GM12878 (cell line): ENCODE measurements at regions not wholly inside any gene's neighbourhood (a gene's known extent, or its start where the extent isn't known, plus 50 kb on each side); places are given as distances from the start of the nearest gene placed in this dataset.

Experiments used
- ATAC-seq: fragments of 200-7000 bp; cut with Tn5 transposase; 3 replicates; pipeline ENCODE4 v1.9.1; 2020; ENCODE audit warnings: mild to moderate bottlenecking, moderate library complexity
- BruUV-seq: library from RNA; stranded (reverse); fragments of 400-500 nt; replicated peaks from 2 replicates; lab custom pipeline; 2021; lab: Mats Ljungman, UMichigan
- CTCF ChIA-PET: fragments of 300-600 bp; sonication (Branson Sonifier 250); formaldehyde crosslinking; extraction: SDS; loops from one replicate; lab custom pipeline; 2021; ENCODE audit warnings: inconsistent platforms; lab: Yijun Ruan, JAX
- POLR2A ChIA-PET: fragments of 350-600 bp; formaldehyde crosslinking; extraction: SDS; loops from one replicate; lab custom pipeline; 2021; ENCODE audit warnings: inconsistent platforms; lab: Charles Lee
- RAD21 ChIA-PET: fragments of 300-600 bp; sonication (Branson Sonifier 250); formaldehyde crosslinking; loops from one replicate; lab custom pipeline; 2023; ENCODE audit warnings: antibody characterized with exemption; ENCODE audit not compliant: unreplicated experiment; lab: Charles Lee
- SMC1A ChIA-PET: fragments of 300-600 bp; sonication (Branson Sonifier 250); formaldehyde crosslinking; loops from one replicate; lab custom pipeline; 2023; ENCODE audit not compliant: unreplicated experiment, uncharacterized antibody; lab: Charles Lee
- DNase-seq: peaks from one replicate; pipeline ENCODE4 v3.0.0-alpha.2; 2011; ENCODE audit warnings: low read depth, low spot score
- FAIRE-seq: peaks from 3 replicates; lab custom pipeline; 2011; peaks lifted over from hg19 to GRCh38; lab: Jason Lieb, UNC
- H2AFZ ChIP-seq: 2 replicates; pipeline ENCODE4 v1.6.0; 2011; ENCODE audit warnings: low read depth, low read length, control low read depth; ENCODE audit not compliant: control insufficient read depth
- H3K27ac ChIP-seq: 2 replicates; pipeline ENCODE4 v1.5.1; 2011; ENCODE audit warnings: control low read depth; ENCODE audit not compliant: control insufficient read depth, insufficient read depth
- H3K27me3 ChIP-seq, 2 experiments: replicated peaks in 1 of 2; 2 replicates each; pipeline versions ENCODE4 v1.6.0 to v1.6.1; 2011; ENCODE audit warnings: low read length in 1 of 2; ENCODE audit not compliant: control insufficient read depth in 2 of 2, insufficient read depth in 2 of 2
- H3K36me3 ChIP-seq, 2 experiments: 2 replicates each; pipeline ENCODE4 v1.5.1; 2011; ENCODE audit warnings: low read length in 1 of 2; ENCODE audit not compliant: control insufficient read depth in 2 of 2, insufficient read depth in 2 of 2
- H3K4me1 ChIP-seq: 2 replicates; pipeline ENCODE4 v1.6.1; 2011; ENCODE audit warnings: mild to moderate bottlenecking, low read length, moderate library complexity, mixed read lengths; ENCODE audit not compliant: control insufficient read depth, insufficient read depth
- H3K4me2 ChIP-seq: 2 replicates; pipeline ENCODE4 v1.6.0; 2011; ENCODE audit warnings: control low read depth; ENCODE audit not compliant: control insufficient read depth, insufficient read depth
- H3K4me3 ChIP-seq: fragments of 200-600 bp; sonication (generic); 2 replicates; pipeline ENCODE4 v1.5.1; 2016
- H3K79me2 ChIP-seq: 2 replicates; pipeline ENCODE4 v1.6.0; 2011; ENCODE audit warnings: low read length; ENCODE audit not compliant: control insufficient read depth, insufficient read depth
- H3K9ac ChIP-seq: 2 replicates; pipeline ENCODE4 v1.8.0; 2011; ENCODE audit warnings: low read length, control low read depth, mixed read lengths; ENCODE audit not compliant: control insufficient read depth, insufficient read depth
- H3K9me3 ChIP-seq: replicated peaks from 3 replicates; pipeline ENCODE4 v1.5.1; 2011; ENCODE audit warnings: mild to moderate bottlenecking, low read length; ENCODE audit not compliant: control insufficient read depth, insufficient read depth
- H4K20me1 ChIP-seq: 2 replicates; pipeline ENCODE4 v1.6.0; 2011; ENCODE audit not compliant: control insufficient read depth, insufficient read depth
- HDGF ChIP-seq: fragments of 450-650 bp; IDR thresholded peaks from 2 replicates; pipeline ENCODE4 v1.6.1; 2016; ENCODE audit warnings: antibody characterized with exemption
- JUNB ChIP-seq: IDR thresholded peaks from 2 replicates; pipeline ENCODE4 v1.6.1; 2016; ENCODE audit warnings: antibody characterized with exemption, mild to moderate bottlenecking
- KDM1A ChIP-seq: fragments of 200-600 bp; sonication (generic); IDR thresholded peaks from 2 replicates; pipeline ENCODE4 v1.6.1; 2016; ENCODE audit warnings: borderline replicate concordance
- KLF5 ChIP-seq: fragments of 450-650 bp; IDR thresholded peaks from 2 replicates; pipeline ENCODE4 v1.6.1; 2014; ENCODE audit warnings: mild to moderate bottlenecking; ENCODE audit not compliant: partially characterized antibody
- MAX ChIP-seq: IDR thresholded peaks from 2 replicates; pipeline ENCODE4 v1.6.1; 2012; ENCODE audit warnings: low read depth, low read length, improper control_type of control experiment
- MXI1 ChIP-seq: fragments of 150-350 bp; IDR thresholded peaks from 2 replicates; pipeline ENCODE4 v1.6.1; 2011; ENCODE audit warnings: low read depth, mild to moderate bottlenecking, inconsistent platforms, low read length, improper control_type of control experiment
- MYB ChIP-seq: fragments of 150-350 bp; IDR thresholded peaks from 2 replicates; pipeline ENCODE4 v1.6.1; 2014; ENCODE audit warnings: mild to moderate bottlenecking, low read depth, low read length, borderline replicate concordance
- PAX8 ChIP-seq: fragments of 450-650 bp; IDR thresholded peaks from 2 replicates; pipeline ENCODE4 v1.6.1; 2017; ENCODE audit warnings: mild to moderate bottlenecking, moderate library complexity
- PBX3 ChIP-seq: IDR thresholded peaks from 2 replicates; pipeline ENCODE4 v1.6.1; 2011; ENCODE audit warnings: mild to moderate bottlenecking, low read depth, low read length, moderate library complexity; ENCODE audit not compliant: insufficient replicate concordance
- RBBP5 ChIP-seq: fragments of 200-600 bp; sonication (generic); conservative IDR thresholded peaks from 2 replicates; pipeline ENCODE4 v1.6.1; 2016
- RELA ChIP-seq: fragments of 450-650 bp; IDR thresholded peaks from 2 replicates; pipeline ENCODE4 v1.8.0; 2014; ENCODE audit warnings: borderline replicate concordance; ENCODE audit not compliant: partially characterized antibody
- SMAD5 ChIP-seq: IDR thresholded peaks from 2 replicates; pipeline ENCODE4 v1.6.1; 2016; ENCODE audit warnings: antibody characterized with exemption, low read depth
- SMARCA5 ChIP-seq: fragments of 450-650 bp; IDR thresholded peaks from 2 replicates; pipeline ENCODE4 v1.6.1; 2017; ENCODE audit warnings: mild to moderate bottlenecking
- WGBS: methylation state at CpG from one replicate; pipeline ENCODE4 v1.1.6; 2016; ENCODE audit warnings: low lambda C conversion rate; ENCODE audit not compliant: insufficient replicate concordance, insufficient coverage; ENCODE audit errors: missing lambda C conversion rate; 5-methylcytosine and 5-hydroxymethylcytosine counted together
- in situ Hi-C: fragments of 300-500 bp; cut with MboI; formaldehyde crosslinking; loops from 9 replicates; pipeline ENCODE4 v1.14.3; 2018; ENCODE audit warnings: mixed read lengths
- intact Hi-C: fragments of 100-400 bp; cut with micrococcal nuclease; formaldehyde crosslinking; loops from one replicate; pipeline ENCODE4 v1.14.2; 2022; ENCODE audit not compliant: unreplicated experiment
- TF ChIP-seq, protein P1 (sequence below): IDR thresholded peaks from 2 replicates; pipeline ENCODE4 v1.6.1; 2012; ENCODE audit warnings: low read depth, low read length, improper control_type of control experiment
- TF ChIP-seq, protein P2 (sequence below): fragments of 450-650 bp; IDR thresholded peaks from 2 replicates; pipeline ENCODE4 v1.6.1; 2017; ENCODE audit warnings: low read depth, mild to moderate bottlenecking, moderate library complexity
- TF ChIP-seq, protein P3 (sequence below): fragments of 450-650 bp; IDR thresholded peaks from 2 replicates; pipeline ENCODE4 v1.6.1; 2018; ENCODE audit warnings: mild to moderate bottlenecking, low read depth, moderate library complexity; ENCODE audit not compliant: partially characterized antibody

- Histone ChIP-seq H4K20me1 (no peaks in the 10 kb centered on the region), H3K4me2 (no peak overlapping the region), H3K36me3 (no peaks in the 10 kb centered on the region), H3K4me1 (no peaks in the 10 kb centered on the region), H2AFZ (no peak overlapping the region), H3K27me3 (no peaks in the 10 kb centered on the region), H3K9ac (no peak overlapping the region), H3K27ac (no peak overlapping the region), H3K9me3 (no peaks in the 10 kb centered on the region; the same call in 2 of the 3 replicates), H3K4me3 (no peak overlapping the region), H3K79me2 (no peaks in the 10 kb centered on the region)
- CTCF ChIA-PET, result interaction anchor here (1.2 kb wide), 1 partner anchor 25 kb away, joined by 3 read pairs; no protein-coding TSS in a partner anchor
- SMC1A ChIA-PET, result no interaction called here
- ATAC-seq, result no peak
- in situ Hi-C loops (no loop called here), intact Hi-C loops (no loop called here)
- BruUV-seq, result no TSS peak
- 44% methylated on average over 16 of the region's 16 CpGs for WGBS
- no peak for FAIRE-seq
- POLR2A ChIA-PET, result no interaction called here
- RAD21 ChIA-PET, result no interaction called here
- TF ChIP-seq MYB (no peak), MAX (no peak), RELA (no peak), PBX3 (no peak), SMAD5 (no peak), MXI1 (no peak), KLF5 (no peak), RBBP5 (no peak), SMARCA5 (no peak), PAX8 (no peak), JUNB (no peak), HDGF (no peak), KDM1A (no peak)
- TF ChIP-seq, protein P1, sequence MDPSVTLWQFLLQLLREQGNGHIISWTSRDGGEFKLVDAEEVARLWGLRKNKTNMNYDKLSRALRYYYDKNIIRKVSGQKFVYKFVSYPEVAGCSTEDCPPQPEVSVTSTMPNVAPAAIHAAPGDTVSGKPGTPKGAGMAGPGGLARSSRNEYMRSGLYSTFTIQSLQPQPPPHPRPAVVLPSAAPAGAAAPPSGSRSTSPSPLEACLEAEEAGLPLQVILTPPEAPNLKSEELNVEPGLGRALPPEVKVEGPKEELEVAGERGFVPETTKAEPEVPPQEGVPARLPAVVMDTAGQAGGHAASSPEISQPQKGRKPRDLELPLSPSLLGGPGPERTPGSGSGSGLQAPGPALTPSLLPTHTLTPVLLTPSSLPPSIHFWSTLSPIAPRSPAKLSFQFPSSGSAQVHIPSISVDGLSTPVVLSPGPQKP, result no peak
- TF ChIP-seq, protein P2, sequence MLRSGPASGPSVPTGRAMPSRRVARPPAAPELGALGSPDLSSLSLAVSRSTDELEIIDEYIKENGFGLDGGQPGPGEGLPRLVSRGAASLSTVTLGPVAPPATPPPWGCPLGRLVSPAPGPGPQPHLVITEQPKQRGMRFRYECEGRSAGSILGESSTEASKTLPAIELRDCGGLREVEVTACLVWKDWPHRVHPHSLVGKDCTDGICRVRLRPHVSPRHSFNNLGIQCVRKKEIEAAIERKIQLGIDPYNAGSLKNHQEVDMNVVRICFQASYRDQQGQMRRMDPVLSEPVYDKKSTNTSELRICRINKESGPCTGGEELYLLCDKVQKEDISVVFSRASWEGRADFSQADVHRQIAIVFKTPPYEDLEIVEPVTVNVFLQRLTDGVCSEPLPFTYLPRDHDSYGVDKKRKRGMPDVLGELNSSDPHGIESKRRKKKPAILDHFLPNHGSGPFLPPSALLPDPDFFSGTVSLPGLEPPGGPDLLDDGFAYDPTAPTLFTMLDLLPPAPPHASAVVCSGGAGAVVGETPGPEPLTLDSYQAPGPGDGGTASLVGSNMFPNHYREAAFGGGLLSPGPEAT, result no peak
- TF ChIP-seq, protein P3, sequence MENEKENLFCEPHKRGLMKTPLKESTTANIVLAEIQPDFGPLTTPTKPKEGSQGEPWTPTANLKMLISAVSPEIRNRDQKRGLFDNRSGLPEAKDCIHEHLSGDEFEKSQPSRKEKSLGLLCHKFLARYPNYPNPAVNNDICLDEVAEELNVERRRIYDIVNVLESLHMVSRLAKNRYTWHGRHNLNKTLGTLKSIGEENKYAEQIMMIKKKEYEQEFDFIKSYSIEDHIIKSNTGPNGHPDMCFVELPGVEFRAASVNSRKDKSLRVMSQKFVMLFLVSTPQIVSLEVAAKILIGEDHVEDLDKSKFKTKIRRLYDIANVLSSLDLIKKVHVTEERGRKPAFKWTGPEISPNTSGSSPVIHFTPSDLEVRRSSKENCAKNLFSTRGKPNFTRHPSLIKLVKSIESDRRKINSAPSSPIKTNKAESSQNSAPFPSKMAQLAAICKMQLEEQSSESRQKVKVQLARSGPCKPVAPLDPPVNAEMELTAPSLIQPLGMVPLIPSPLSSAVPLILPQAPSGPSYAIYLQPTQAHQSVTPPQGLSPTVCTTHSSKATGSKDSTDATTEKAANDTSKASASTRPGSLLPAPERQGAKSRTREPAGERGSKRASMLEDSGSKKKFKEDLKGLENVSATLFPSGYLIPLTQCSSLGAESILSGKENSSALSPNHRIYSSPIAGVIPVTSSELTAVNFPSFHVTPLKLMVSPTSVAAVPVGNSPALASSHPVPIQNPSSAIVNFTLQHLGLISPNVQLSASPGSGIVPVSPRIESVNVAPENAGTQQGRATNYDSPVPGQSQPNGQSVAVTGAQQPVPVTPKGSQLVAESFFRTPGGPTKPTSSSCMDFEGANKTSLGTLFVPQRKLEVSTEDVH, result no peak
- DNase-seq, result no peak
Observed at GRCh38 chr11:70782401-70782913, 384.1 kb downstream of the CTTN start.
